ENCODE measurements at regions not wholly inside any gene's neighbourhood (a gene's known extent, or its start where the extent isn't known, plus 50 kb on each side); places are given as distances from the start of the nearest gene placed in this dataset.

DNA sequence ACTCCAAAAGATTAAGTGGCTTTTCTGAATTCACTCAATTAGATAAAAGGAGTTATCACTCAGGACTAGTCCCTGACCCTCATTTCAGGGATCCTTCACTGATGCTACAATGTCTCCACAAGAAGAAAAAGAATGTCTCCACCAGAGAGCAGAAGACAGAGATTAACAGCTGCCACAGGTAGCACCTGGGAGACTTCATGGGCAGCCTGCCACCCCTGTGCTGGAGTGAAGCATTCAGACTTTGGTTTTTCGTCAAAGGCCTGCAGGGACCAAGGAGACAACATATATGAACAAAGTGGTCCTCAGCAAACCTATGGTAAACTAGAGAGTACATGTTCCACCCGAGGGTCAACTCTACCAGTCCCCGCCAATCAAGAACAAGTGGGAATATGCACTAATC is 197.0 kb upstream of the ACVR2A start:
- no peak for DNase-seq

DNA sequence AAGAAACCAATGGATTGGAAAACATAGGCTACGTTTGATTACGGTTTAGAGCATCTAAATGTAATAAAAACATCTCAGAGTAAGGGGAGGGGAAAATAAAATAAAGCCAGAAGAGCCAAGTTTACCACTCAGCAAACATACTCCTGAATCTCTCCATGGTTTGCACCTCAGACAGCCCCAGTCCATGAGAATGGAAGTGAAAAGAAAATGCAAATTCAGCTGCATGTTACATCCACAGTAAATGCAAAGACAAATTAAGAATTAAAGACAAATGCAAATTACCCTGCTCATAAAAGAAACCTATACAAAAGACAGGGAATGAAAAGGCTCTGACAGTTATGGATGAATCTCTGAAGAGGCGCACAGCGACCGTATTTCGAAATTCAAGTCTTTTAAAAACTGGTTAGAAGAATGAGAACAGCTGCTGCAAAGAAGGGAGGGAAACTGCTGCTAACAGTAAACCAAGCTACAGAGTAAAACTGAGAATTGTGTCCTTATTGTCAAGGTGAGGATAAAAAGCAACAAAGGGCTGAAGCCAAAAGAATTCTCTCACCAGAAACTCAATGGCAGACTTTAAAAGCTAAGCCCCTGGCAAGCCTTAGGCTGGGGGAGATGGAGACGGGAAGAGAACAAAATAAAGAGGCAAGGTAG is 197.9 kb upstream of the ACVR2A start:
- DNase-seq, result no peak

DNA sequence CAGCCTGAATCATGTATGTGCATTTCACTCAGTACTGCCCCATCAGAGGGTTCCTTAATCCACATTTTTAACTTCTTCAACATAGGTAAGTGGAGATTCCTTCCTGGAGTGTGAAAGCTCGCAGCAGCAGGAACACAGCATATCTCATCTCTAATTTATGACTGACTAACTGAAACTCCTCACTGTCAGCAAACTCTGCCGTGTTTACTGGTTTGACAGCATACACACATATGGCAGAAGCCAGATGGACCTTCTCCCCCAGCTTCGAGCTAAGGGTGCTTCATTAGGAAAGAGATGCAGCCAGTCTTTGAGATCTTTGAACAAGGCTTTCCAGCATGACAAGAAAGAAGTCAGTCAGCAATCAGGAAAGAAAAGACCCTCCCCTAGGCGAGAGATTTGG is 200.3 kb upstream of the ACVR2A start:
- DNase-seq, result no peak

DNA sequence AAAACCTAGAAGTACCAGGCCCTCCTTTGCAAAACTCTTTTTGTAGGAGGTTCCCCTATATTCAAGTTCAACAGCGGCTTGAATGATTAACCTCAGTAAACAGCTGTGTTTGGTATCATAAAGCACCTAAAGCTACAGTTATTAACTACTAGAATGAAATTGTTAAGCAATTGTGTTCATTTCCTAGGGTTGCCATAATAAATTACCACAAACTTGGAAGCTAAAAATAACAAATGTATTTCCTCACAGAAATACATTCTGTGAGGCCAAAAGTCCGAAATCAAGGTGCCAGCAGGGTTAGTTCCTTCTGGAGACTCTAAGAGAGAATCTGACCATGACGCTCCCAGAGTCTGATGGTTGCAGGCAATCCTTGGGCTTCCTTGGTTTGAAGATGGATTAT is 202.1 kb upstream of the ACVR2A start:
- no peak for DNase-seq

DNA sequence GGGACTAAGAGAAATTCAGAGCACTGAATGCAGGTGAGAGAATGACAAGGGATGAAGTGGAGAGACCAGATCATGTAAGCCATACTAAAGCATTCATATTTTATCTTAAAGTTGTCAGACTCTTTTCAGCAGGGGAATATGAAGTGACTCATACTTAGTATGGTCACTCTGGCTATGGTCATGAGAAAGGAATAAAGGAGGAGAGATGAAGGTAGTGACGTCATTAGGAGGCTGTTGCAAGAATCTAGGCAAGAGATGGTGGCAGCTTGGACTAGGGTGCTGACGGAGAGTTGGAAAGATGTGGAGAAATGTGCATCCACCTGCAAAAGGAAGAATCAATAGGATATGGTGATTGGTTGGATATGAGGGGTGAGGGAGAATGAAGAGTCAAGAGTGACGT is 203.2 kb upstream of the ACVR2A start:
- no peak for DNase-seq

DNA sequence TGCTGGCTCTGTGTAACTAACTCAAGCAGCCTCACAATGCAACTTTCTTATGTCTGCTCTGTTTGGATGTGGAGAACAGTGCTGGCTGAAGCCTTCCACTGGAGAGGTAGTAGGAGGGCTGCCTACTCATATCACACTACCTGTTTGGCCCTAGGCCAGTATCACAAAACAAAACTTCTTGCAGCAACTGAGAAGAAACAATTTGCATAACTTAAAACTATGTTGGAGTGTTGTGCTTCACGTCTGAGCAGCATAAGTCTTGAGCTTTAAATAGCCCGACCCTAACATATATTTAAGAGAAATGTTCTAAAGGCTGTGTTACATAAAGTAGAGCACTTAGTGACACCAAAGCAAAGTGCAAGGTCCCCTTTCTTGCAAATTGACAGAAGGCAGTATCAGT is 204.9 kb upstream of the ACVR2A start:
- no peak for DNase-seq

DNA sequence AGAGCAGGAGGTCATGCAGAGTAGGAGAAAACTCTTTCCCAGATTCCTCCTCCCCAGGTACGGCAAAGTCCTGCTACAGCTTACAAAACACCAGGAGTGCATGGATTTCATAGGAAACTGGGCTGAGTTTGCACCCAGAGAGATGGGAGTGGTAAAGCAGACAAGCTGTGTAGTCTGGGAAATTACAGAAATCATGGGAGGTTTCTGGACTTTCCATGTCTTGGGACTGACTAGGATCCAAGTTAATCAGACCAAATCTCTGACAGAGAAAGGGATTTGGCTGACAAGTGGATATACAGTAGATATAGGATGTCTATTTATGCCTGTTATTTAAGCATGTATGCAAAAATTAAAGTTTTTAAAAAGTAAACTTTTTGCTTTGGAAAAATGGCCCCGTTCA is 205.4 kb upstream of the ACVR2A start:
- no peak for DNase-seq

DNA sequence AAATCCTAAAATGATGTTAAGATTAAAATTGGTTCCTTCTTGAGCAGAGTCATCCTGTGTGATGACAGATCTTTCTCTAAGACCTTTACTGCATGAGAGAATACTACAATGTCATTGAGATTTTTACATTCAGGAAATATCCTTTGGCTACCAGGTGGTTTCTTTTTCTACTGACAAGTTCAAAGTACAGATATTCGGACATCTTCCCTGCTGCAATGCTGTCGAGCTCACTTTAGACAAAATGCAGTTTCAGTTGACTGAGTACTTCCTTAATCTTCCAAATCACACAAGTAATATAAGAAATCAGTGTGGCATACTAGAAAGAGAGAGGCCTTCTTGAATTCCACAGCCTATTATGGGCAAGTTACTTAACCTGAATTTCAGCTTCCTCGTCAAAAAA is 207.9 kb upstream of the ACVR2A start:
- DNase-seq, result no peak

DNA sequence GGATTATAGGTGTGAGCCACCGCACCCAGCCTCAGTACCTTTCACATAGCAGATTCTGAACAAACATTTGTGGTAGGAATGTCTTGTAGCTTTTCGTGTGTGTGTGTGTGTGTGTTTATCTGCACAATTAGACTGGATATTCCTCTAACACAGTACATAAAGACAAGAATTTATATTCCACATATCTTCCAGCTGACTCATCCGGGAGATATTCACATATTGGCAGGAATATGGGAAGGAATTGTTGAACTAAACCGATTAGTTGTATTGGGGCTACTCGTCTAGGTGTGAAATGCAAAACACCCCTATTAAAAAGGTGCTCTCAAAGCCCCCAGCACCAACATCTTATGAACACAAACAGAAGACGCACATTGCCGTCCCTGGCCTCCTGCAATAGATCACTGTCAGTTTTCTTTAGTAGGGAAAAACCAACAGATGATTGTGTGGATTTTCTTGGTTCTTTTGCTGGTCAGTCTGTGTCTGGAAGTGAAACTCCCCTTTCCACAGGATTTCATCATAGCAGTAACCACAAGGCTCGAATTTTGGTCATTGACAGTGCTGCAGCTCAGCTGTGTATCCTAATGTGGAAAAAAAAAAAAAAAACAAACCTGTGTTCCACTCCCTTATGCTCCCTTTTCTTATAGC is 208.5 kb upstream of the ACVR2A start:
- DNase-seq, result no peak

DNA sequence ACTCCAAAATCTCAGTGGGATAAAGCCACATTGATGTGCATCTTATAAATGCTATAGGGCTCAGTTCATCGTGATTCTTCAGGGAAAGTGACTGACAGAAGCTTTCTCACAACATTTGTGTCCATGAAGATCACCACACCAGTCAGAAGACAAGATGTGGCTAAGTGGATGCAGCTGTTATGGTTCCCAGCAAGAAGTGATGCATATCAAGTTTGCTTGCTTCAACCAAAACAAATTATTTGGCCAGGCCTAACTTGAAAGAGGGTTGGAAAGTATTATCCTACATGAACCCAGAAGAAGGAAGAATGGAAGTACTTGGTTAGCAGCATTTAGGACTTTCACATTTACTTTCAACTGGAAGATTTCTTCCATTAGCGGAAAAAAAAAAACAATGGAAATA is 210.0 kb upstream of the ACVR2A start:
- DNase-seq, result no peak

DNA sequence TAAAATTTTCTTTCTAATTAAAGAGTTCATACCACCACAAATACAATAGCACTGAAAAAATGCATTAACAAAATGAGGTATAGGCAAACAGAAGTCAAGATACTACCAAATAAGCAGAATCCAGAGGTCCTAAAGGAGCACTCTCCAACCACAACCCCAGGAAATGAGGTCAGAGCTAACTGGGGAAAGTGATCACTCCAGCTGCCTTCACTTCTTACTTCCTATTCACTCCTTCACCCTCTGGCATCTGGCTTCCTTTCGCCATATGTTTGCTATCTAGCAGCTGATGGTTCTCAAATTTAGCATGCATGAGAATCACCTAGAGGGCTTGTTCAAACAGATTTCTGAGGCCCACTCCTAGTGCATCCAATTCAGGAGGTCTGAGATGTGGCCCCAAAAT is 212.6 kb upstream of the ACVR2A start:
- DNase-seq, result no peak

DNA sequence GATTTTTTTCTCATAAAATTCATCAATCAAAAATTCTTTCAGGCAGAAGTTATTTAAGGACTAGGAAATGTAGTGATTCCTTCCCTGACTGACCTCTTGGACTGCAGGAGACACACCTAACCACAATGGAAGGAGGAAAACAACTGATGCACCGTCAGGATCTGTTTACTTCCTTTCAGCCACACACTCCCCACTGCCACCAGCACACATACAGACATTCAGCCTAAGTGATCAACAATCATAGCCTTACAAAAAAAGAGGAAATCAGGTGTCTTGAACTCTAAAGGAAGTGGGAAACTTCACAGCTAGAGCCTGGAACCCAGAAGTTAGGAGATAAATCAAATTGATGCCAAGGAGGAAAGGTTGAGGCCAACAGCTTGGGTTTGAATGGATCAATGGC is 213.5 kb upstream of the ACVR2A start:
- DNase-seq, result peak in 3 of 6 experiments; percentile 11 to 38 (median 31)

DNA sequence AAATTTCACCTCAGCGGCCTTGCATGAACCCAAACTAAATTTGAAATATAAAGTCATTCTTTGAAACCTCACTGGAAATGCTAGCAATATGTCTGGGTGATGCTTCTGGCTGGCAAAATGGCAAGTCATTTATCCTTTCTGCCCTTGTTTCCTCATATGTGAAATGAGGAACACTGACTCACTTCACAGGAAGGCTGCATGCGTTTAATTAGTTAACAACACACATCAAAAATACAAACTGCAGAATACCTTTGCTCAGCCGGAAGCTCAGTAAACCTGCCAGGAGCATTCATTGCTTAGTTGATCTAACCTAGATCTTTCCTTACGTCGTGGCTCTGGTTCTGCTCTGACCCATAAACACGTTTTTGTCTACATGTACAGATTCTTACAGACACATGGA is 214.2 kb upstream of the ACVR2A start:
- DNase-seq, result peak in 1 of 6 experiments; percentile 19

DNA sequence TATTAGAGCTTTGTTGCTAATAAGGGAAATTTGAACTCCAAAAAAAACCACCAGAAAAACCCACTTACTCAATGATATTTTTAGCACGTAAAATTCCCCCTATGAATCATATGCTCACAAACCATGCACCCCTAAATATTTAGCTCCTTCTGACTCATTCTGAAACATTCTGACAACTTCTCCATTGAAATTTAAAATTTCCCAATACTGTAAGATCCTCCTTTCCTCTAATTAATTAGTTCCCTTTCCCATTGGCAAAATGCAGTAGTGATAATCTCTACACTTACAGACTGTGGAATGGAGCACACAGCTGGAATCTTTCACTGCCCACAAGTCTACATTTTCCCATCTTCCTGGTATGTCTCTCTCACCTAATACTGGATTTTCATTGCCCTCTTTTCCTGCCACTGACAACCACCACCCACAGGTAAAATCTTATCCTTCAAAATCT is 215.8 kb upstream of the ACVR2A start:
- DNase-seq, result no peak

DNA sequence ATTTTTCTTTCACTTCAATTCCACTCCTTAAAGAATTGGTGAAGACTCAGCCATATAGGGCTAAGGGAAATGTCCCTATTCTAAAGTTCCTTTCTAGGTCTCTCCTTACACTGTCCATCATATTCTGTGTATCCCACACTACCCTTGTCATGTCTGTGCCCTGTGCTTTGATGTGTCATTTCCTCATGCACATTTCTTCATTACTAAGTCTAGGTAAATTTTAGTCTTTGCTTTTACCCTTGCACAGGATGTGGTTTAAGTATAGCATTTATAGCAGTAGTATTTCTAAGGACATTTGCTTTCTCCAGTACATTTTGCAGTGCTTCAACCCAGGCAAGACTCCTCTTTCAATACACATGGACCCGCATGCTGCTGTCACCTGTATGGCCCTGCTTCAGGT is 221.5 kb upstream of the ACVR2A start:
- DNase-seq, result peak in 3 of 6 experiments; percentile 45 to 50 (median 49)

DNA sequence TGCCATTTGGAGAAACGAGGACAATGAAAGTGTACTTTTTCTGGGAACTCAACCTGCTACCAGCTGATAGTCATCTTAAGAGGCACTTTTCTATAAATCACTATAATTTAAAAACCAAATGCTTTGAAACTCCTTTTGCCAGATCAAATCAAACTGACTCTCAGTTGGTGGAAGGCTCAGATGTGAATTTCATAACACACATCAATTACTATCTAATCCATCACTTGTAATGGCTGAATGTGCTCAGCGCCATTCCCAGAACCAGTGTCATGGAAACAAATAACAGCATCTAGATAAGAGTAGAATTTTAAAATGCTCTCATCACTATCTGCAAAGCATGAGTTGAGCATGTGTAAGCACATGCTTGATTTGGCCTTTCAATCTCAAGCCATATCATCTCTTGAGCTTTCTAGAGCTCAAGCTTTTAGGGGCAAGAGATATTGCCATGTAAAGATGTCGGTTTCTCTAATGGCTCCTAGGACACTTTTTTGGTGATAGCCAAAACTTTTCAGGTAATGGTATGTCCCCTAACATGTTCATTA is 223.1 kb upstream of the ACVR2A start:
- DNase-seq, result no peak

DNA sequence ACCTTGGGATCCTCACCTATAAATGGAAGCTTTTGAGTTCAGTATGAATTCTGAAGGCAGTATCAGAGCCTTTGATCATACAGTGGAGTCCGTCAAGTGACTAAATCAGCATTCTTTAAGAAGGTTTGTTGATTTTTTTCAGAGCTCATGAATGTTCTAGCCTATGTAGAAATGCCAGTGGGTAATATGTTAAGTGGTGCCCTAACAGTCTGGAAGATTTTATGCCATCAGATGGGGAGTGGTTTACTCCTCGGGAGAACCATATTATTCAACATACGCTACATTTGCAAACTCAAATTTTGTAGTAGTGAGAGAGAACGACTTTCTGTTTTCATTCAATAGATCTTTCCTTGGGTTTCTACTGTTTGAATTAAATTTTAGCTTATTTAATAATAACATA is 225.0 kb upstream of the ACVR2A start:
- no peak for DNase-seq

DNA sequence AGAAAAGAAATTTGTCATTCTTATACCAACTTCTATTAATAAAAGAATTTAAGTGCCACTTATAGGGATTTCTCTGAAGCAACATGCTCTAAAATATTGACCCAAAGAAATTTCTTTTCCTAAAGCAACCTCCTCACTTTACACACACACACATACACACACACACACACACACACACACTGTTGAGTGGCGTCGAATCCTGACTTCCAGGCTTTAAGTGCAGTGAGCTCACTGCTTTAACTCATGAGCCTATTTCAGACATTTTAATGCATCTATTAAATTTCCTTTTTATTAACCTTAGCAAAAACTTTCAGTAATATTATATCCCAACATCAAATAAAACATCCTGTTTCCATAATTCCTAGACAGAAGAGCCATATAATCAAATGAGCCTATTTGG is 229.1 kb upstream of the ACVR2A start:
- no peak for DNase-seq

DNA sequence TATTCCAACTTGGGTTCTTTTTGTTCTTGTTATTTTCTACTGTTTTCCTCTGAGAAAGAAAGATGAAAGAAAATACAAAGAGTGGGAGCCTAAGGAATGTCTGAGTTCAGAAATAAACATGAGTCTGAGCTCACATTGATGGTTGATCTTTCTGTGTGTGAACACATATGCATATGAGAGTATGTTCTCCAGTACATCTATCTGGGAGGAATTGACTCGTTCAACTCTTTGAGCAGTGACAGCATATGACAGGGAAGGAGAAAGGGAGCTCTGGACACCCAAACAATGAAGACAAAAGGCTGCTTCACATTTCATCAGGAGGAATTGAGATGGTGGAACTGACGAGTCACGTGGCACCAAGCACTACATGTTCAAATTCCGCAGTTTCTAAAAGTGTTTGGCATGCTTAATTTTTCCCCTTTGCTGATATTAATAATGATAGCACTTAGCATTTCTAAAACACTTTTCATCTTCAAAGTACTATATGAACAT is 229.8 kb upstream of the ACVR2A start:
- DNase-seq, result no peak

DNA sequence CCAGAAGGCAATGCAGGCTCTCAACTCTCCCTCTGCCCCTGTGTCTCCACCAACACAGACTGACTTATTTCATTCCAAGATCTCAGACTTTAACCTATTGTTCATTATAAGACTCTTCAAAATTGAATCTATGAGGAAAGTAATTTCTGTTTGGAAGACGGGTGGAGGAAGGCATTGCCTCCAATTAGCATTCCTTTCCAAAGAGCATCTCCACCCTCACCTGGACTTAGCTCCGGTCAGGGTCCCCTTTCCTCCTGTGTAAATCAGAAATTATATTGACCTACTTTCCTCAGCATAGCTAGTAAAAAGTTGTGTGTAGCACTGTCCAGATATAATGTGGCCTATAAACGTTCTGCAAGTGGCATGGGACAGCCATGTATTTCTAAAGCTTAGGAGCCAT is 230.4 kb upstream of the ACVR2A start:
- DNase-seq, result no peak

DNA sequence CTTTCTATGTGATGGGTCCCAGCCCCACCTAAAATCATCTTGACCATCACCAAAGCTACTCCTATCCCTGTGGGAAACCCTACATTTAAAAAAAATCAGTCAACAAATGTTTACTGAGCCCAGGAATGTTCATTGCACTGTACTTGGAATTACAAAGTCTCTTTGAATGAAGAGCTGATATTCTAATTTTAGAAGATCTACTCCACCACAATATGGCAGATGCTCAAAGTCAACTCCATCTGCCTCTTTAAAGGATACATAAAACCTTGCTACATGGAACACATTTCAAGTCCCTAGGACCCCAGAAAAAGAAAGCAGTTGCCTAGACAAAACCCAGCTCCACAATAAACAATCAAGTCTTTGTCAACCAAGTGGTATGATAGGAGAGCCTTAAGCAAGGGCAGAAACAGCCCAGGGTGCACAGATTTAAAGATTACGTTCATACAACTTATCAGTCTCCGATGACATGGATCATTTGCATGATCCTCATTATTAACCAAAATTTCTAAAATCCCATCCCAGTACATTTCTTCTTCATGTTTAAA is 234.3 kb upstream of the ACVR2A start:
- DNase-seq, result no peak

DNA sequence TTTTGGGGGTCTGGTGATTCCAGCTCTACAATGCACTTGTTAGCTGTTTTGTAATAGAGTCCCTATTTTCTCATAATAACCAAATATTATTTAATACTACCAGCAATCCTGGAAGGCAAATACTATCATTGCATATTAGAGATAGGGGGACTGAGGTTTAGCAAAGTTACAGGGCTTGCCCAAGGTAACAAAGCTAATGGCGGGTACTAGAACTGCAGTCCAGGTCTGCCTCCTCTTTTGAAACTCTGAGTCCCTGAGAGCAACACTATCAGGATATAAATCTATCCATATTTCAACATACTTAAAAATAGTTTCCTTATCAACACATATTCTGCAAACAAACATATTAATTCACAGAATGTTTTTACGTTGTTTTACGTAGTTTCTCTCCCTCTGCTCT is 235.5 kb upstream of the ACVR2A start:
- no peak for DNase-seq

DNA sequence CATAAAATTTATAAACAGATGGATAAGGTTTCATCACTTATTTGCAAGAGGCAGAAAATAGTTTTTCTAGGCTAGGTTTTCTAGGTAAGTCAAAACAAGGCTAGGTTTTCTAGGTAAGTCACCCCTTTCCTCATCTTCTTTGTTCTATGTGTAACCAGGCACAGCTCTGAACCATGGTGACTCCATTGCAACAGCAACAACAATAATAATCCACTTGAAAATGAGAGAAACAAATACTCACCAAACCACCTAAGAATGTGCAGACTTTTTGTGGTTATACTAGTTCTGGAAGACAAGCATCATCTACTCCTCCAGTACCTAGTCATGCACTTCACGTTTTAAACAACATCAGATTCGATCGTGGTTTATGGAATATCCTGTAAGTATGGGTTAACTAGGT is 237.4 kb upstream of the ACVR2A start:
- DNase-seq, result no peak

DNA sequence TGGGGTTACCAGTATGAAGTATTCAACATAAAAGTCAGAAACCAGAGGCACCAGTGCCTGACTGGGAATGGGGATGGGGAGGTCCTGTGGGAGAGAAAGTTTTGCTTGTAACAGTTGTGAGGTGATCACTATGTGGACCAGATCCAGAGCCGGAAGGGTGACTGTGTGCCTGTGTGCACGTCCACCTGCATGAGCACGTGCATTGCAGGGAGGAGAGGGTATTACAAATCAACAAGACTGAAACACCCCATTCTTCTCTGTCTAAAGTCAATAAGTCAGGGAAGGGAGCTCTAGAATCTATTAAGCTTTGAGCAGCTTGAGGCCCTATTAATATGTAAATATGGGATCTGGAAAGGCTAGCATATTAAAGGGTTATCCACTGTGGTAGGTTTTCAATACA is 241.0 kb upstream of the ACVR2A start:
- DNase-seq, result no peak

Measured in stimulated activated naive CD4-positive, alpha-beta T cell (primary cell).